Right lobe of liver (tissue), 4 donors: ENCODE measurements at regions not wholly inside any gene's neighbourhood (a gene's known extent, or its start where the extent isn't known, plus 50 kb on each side); places are given as distances from the start of the nearest gene placed in this dataset.

Source experiments
- CTCF ChIP-seq, 4 donors: fragments of 200-600 bp in 3 of 4; fragments of 450-650 bp in 1 of 4; IDR thresholded peaks; one replicate each; pipeline versions ENCODE4 v1.5.1 to v1.8.0; 2016 to 2022; ENCODE audit warnings: antibody characterized with exemption in 4 of 4, mild to moderate bottlenecking in 2 of 4
- POLR2A ChIP-seq: fragments of 450-650 bp; IDR thresholded peaks from one replicate; pipeline ENCODE4 v1.6.1; 2017; ENCODE audit warnings: antibody characterized with exemption, mild to moderate bottlenecking
- donor health status: DM: no; HTN: no; CAD: no.
- donor health status: DM: no; HTN: no; CAD: no.
- donor health status: DM: no; HTN: yes; CAD: no.

- TF ChIP-seq POLR2A (no peak), CTCF (IDR thresholded peaks at IDR 0.05) (peak in 2 of 4 donors; percentile 5 to 23)
These were observed 153.8 kb downstream of the GNAI1 start for GRCh38 chr7:80288175-80289122.
